Smooth muscle cell (in vitro differentiated cells): ENCODE measurements at regions not wholly inside any gene's neighbourhood (a gene's known extent, or its start where the extent isn't known, plus 50 kb on each side); places are given as distances from the start of the nearest gene placed in this dataset.

Experiments
- DNase-seq: peaks from one replicate; lab custom pipeline; 2025; ENCODE audit not compliant: unreplicated experiment; lab: John Stamatoyannopoulos, UW
- H2AFZ ChIP-seq: fragments of 200-600 bp; sonication (generic); 2 replicates; pipeline ENCODE4 v1.6.0; 2016; ENCODE audit warnings: antibody characterized with exemption, low read depth, mild to moderate bottlenecking
- H3F3A ChIP-seq: fragments of 200-600 bp; sonication (generic); 2 replicates; pipeline ENCODE4 v1.6.0; 2017; ENCODE audit warnings: antibody characterized with exemption, low read depth
- H3K27ac ChIP-seq: fragments of 200-600 bp; sonication (generic); 2 replicates; pipeline ENCODE4 v1.5.1; 2016; ENCODE audit warnings: low read depth, mild to moderate bottlenecking
- H3K27me3 ChIP-seq: fragments of 200-600 bp; sonication (generic); 2 replicates; pipeline ENCODE4 v1.6.1; 2016; ENCODE audit warnings: low read depth, mild to moderate bottlenecking
- H3K36me3 ChIP-seq: fragments of 200-600 bp; sonication (generic); 2 replicates; pipeline ENCODE4 v1.5.1; 2016; ENCODE audit warnings: low read depth
- H3K4me1 ChIP-seq: fragments of 200-600 bp; sonication (generic); 2 replicates; pipeline ENCODE4 v1.5.1; 2016; ENCODE audit warnings: low read depth
- H3K4me2 ChIP-seq: fragments of 200-600 bp; sonication (generic); 2 replicates; pipeline ENCODE4 v1.6.0; 2016; ENCODE audit warnings: mild to moderate bottlenecking
- H3K4me3 ChIP-seq: fragments of 200-600 bp; sonication (generic); 2 replicates; pipeline ENCODE4 v1.5.1; 2016; ENCODE audit warnings: mild to moderate bottlenecking
- H3K79me2 ChIP-seq: fragments of 200-600 bp; sonication (generic); 2 replicates; pipeline ENCODE4 v1.6.0; 2016; ENCODE audit warnings: low read depth, mild to moderate bottlenecking
- H3K9ac ChIP-seq: fragments of 200-600 bp; sonication (generic); 2 replicates; pipeline ENCODE4 v1.6.0; 2016; ENCODE audit warnings: low read depth
- H3K9me3 ChIP-seq: fragments of 200-600 bp; sonication (generic); replicated peaks from 2 replicates; pipeline ENCODE4 v1.5.1; 2016; ENCODE audit warnings: low read depth
- H4K20me1 ChIP-seq: fragments of 200-600 bp; sonication (generic); 2 replicates; pipeline ENCODE4 v1.6.0; 2016; ENCODE audit warnings: low read depth
- WGBS: methylation state at CpG from one replicate; pipeline ENCODE4 v1.1.7; 2016; ENCODE audit warnings: low lambda C conversion rate; 5-methylcytosine and 5-hydroxymethylcytosine counted together
- TF ChIP-seq, protein P1 (sequence below): fragments of 200-600 bp; sonication (generic); IDR thresholded peaks from 2 replicates; pipeline ENCODE4 v1.5.1; 2017; ENCODE audit warnings: borderline replicate concordance, mild to moderate bottlenecking, antibody characterized with exemption; ENCODE audit not compliant: insufficient read depth, poor library complexity, severe bottlenecking

DNA sequence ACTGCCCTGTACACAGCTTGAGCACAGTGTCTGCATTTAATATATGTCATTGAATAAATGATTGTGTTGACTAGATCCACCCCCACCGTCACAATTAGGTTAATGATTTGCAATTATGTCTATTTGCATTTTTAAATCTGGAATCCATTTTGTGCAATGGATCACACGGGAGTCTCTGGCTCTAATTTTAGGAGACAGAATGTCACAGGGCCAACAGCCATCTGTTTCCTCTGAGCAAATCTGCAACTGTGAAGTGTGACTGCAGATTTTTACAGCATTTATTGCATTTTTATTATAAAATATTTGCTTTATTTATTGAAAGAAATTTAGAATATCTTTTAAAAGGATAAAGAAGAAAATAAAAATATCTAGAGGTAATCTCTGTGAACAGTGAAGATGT is 316.8 kb downstream of the HS3ST1 start:
- 74% methylated on average over 2 of the region's 2 CpGs for WGBS
- Histone ChIP-seq H3K4me1 (no peaks in the 10 kb centered on the region), H3K9ac (no peak overlapping the region), H3K27ac (no peak overlapping the region), H3K9me3 (no peaks in the 10 kb centered on the region), H3K79me2 (no peaks in the 10 kb centered on the region), H3K27me3 (no peaks in the 10 kb centered on the region), H3K4me3 (no peak overlapping the region), H3F3A (no peaks in the 10 kb centered on the region), H4K20me1 (no peaks in the 10 kb centered on the region), H3K36me3 (no peaks in the 10 kb centered on the region), H2AFZ (no peak overlapping the region), H3K4me2 (no peak overlapping the region)
- TF ChIP-seq, protein P1, sequence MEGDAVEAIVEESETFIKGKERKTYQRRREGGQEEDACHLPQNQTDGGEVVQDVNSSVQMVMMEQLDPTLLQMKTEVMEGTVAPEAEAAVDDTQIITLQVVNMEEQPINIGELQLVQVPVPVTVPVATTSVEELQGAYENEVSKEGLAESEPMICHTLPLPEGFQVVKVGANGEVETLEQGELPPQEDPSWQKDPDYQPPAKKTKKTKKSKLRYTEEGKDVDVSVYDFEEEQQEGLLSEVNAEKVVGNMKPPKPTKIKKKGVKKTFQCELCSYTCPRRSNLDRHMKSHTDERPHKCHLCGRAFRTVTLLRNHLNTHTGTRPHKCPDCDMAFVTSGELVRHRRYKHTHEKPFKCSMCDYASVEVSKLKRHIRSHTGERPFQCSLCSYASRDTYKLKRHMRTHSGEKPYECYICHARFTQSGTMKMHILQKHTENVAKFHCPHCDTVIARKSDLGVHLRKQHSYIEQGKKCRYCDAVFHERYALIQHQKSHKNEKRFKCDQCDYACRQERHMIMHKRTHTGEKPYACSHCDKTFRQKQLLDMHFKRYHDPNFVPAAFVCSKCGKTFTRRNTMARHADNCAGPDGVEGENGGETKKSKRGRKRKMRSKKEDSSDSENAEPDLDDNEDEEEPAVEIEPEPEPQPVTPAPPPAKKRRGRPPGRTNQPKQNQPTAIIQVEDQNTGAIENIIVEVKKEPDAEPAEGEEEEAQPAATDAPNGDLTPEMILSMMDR = no peak
- DNase-seq = no peak

DNA sequence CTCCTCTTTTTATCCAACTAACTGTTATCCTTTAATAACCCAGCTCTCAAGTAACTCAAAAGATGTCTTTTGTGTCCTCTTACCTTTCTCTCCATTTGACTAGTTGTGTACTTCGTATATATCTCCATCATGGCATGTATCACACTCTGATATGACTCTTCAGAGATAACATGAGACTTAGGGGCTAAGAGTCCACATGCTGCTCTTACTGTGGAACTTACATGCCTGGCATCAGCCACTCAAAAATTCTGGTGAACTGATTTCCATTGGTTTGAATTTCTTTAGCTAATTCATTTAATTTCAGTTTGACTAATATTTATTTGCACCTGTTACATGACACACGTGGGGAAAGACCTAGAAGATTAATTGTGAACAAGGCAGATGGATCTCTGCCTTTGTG is 317.3 kb downstream of the HS3ST1 start:
- 67% methylated on average over 2 of the region's 2 CpGs for WGBS
- Histone ChIP-seq H3K9ac (no peak overlapping the region), H4K20me1 (no peaks in the 10 kb centered on the region), H3K79me2 (no peaks in the 10 kb centered on the region), H3K4me2 (no peak overlapping the region), H2AFZ (no peak overlapping the region), H3F3A (no peaks in the 10 kb centered on the region), H3K36me3 (no peaks in the 10 kb centered on the region), H3K4me3 (no peak overlapping the region), H3K9me3 (no peaks in the 10 kb centered on the region), H3K27me3 (no peaks in the 10 kb centered on the region), H3K27ac (no peak overlapping the region), H3K4me1 (no peaks in the 10 kb centered on the region)
- DNase-seq = no peak
- TF ChIP-seq, protein P1 = no peak

DNA sequence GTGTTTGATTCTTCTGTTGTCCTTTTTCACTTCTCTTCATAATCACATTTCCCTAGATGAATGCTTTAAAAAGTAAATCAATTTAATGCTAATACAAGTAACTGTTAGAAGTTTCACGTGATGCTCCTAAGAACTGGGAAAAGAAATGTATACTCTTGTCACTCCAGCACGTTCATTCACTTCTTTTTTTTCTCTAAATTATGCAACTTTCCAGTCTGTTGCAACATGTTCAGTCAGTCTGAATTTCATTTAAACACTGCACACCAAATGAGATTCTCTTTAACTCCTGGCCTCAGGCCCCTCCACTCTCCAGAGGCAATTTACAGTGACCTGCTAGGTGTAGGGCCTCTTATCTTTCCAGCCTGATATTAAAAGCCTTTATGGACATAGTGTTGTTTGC is 321.9 kb downstream of the HS3ST1 start:
- TF ChIP-seq, protein P1 = no peak
- 24% methylated on average over 2 of the region's 2 CpGs for WGBS
- no peak for DNase-seq
- H3K36me3 ChIP-seq = no peaks in the 10 kb centered on the region
- H3K4me3 ChIP-seq = no peak overlapping the region
- H3K79me2 ChIP-seq = no peaks in the 10 kb centered on the region
- no peak overlapping the region for H3K9ac ChIP-seq
- H4K20me1 ChIP-seq = no peaks in the 10 kb centered on the region
- no peaks in the 10 kb centered on the region for H3K4me1 ChIP-seq
- no peaks in the 10 kb centered on the region for H3K27me3 ChIP-seq
- no peaks in the 10 kb centered on the region for H3K9me3 ChIP-seq
- H2AFZ ChIP-seq = no peak overlapping the region
- peak overlapping the region; percentile 31 for H3K4me2 ChIP-seq
- no peaks in the 10 kb centered on the region for H3F3A ChIP-seq
- H3K27ac ChIP-seq = peak overlapping the region; percentile 37

DNA sequence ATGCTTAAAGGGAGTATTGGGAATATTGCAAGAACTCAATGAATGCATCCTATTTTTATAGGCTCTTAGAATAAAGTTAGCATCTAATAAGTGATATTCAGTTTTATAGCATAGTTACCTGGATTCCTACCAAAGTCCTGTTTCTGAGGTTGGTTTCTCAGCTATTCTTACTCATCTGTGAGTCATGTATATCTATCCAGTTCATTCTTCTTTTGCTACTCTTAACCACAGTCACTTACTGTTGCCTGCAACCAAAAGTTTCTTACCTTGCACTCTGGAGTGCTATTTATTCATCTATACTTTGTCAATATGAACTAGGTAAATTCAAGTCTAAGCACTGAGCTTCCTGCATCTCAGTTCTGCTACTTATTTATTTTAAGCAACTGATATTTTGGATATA is 322.5 kb downstream of the HS3ST1 start:
- no peaks in the 10 kb centered on the region for H3K27me3 ChIP-seq
- DNase-seq = no peak
- TF ChIP-seq, protein P1 = no peak

More for the DNA sequence above, 322.5 kb downstream of the HS3ST1 start:
- H3K4me2 ChIP-seq = peak overlapping the region; percentile 31
- H3K27ac ChIP-seq = peak overlapping the region; percentile 37
- H3K9me3 ChIP-seq = no peaks in the 10 kb centered on the region
- no peaks in the 10 kb centered on the region for H3K4me1 ChIP-seq
- H3K4me3 ChIP-seq = no peak overlapping the region
- H3K9ac ChIP-seq = no peak overlapping the region
- no peaks in the 10 kb centered on the region for H3K36me3 ChIP-seq
- H3F3A ChIP-seq = no peaks in the 10 kb centered on the region
- H4K20me1 ChIP-seq = no peaks in the 10 kb centered on the region
- no peaks in the 10 kb centered on the region for H3K79me2 ChIP-seq
- no peak overlapping the region for H2AFZ ChIP-seq
